NCI-H2107 treated with DMSO at 0.1 percent for 48 hours (cell line): ENCODE measurements at regions not wholly inside any gene's neighbourhood (a gene's known extent, or its start where the extent isn't known, plus 50 kb on each side); places are given as distances from the start of the nearest gene placed in this dataset.

Source experiments
- DNase-seq: peaks from one replicate; lab custom pipeline; 2025; ENCODE audit not compliant: unreplicated experiment; lab: John Stamatoyannopoulos, UW

DNA sequence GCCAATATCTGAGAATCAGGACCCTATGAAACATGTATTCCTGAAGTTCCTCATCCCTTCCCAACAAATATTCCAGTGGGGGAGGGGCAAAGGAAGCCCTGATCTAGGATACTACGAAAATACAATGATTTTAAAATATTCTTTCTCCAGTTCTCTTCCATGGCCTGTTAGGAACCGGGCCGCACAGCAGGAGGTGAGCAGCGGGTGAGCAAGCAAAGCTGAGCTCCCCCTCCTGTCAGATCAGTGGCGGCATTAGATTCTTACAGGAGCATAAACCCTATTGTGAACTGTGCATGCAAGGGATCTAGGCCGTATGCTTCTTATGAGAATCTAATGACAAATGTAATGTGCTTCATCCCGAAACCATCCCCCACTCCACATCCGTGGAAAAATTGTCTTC is 370.8 kb downstream of the WDR11 start:
- no peak for DNase-seq

GRCh38 chr10:121222842-121223241 is 371.7 kb downstream of the WDR11 start:
- no peak for DNase-seq

- DNase-seq = no peak
Measured at GRCh38 chr10:121231079-121231478, 367.2 kb downstream of the FGFR2 start.

- no peak for DNase-seq
Measured at GRCh38 chr10:121232494-121232893, 365.8 kb downstream of the FGFR2 start.

- DNase-seq = no peak
Measured at GRCh38 chr10:121235692-121236091, 362.6 kb downstream of the FGFR2 start.

DNA sequence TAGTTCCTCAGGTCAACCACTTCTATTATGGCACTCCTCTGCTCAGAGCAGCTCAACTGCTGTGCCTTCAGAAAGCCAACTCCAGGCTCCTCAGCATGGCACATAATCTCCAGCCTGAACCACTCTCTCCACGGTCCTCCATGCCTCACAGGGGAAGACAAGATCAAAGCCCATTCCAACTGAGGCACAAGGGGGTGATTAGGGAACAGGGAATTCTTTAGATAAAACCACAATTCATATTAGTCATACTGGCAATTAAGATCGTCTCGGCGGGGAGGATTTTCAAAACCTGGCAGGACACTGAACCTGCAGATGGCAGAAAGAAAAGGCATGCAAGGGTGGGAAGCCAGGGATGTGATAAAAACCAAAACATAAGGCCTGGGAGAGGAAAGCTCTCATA is 361.6 kb downstream of the FGFR2 start:
- no peak for DNase-seq

DNA sequence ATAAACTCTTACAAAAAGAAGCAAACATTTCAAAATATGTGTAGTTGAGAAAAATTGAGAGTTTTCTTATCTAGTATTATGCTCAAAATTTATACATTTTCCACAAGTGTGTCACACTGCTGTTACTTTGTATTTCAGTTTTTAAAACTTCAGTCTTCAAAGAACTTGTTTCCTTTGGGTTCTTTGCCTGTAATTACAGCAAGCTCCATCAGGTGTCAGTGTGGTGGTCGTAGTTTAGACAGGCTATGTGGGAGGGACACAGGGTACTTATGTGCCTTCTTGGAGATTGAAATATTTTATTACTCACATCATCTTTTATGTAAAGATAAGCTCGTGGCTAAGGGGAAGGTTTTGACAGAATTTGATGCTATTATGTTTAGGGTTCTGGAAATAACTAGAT is 360.5 kb downstream of the FGFR2 start:
- DNase-seq = no peak

GRCh38 chr10:121240011-121240410 is 358.2 kb downstream of the FGFR2 start:
- DNase-seq = no peak

DNA sequence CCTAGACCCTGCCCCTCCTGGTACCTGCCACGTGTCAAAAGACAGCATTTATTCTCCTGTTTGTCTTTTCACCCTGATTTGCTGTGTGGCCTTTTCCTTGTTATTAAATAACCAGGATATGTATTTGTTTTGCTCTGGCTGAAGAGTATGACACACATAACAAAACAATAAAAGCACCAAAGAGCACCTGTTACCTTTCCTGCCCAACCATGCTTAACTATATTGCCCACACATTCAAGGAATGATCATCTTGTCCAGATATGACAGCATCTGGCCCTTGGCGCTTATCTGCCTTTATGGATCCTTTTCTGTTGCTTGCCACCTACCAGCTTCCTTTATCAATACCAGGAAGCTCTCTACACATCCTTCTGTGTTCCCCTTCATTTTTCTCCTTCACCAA is 357.7 kb downstream of the FGFR2 start:
- DNase-seq = no peak

DNA sequence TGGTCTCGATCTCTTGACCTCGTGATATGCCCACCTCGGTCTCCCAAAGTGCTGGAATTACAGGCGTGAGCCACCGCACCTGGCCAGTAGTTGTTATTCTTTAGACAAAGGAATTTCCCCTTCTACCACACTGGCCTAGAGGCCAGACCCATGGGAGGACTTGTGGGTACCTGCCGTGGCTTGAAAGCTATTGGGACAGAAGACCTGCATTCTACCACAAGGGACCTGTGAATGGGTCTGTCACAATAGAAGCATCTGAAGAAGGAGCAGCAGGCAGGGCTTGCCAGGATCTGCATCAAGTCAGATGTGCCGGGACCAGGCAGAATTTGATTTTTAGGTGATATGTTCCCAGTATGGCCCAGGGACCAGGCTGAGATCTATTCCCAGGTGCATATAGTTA is 356.9 kb downstream of the FGFR2 start:
- DNase-seq = no peak

- DNase-seq = no peak
Measured at GRCh38 chr10:121242741-121243608, 355.3 kb downstream of the FGFR2 start.

DNA sequence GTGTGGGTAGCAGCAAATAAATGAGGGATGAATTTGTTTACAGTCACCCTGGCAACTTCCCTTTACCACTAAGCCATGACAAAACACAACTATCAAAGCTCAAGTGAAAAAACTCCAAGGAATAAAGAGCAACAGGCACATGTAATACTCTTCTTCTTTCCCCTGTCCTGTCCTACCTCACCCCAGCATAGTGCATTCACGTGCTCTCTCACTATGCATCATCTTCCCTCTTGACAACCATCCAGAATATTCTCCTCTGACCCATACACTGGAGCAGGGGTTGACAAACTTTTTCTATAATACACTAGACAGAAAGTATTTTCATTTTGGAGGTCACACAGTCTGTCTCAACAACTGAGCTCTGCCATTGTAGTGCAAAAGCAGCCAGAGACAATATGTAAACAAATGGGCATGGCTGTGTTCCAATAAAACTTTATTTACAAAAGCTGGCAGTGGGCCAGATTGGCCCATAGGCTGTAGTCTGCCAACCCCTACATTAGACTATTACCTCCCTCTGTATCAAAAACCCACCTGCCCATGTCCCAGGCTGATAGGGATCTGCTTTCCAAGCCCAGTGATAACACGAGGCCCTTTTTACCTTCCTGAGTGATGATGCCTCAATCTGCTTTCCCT is 354.5 kb downstream of the FGFR2 start:
- no peak for DNase-seq

GRCh38 chr10:121244818-121245217 is 353.4 kb downstream of the FGFR2 start:
- no peak for DNase-seq

GRCh38 chr10:121245754-121246153 is 352.5 kb downstream of the FGFR2 start:
- DNase-seq = no peak

GRCh38 chr10:121248266-121248665 is 350.0 kb downstream of the FGFR2 start:
- no peak for DNase-seq

GRCh38 chr10:121250995-121251764 is 347.1 kb downstream of the FGFR2 start:
- no peak for DNase-seq

DNA sequence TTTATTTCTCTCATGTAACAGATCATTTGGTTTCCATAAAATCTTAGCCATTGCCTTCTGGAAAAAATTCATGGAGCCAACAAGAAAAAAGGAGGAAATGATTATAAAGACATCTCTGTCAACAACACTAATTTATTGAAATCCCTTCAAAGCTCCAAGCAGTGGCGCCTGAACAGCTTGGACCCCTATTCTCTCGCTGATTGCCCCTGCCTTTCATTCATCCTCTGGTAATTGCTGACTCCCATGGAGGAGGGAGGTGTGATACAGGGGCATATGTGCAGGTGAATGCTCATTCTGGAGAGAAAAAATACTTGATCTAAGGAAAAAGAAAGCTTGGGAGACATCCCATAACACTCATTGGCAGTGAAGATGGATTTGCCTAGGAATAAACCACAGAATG is 345.5 kb downstream of the FGFR2 start:
- DNase-seq = no peak

DNA sequence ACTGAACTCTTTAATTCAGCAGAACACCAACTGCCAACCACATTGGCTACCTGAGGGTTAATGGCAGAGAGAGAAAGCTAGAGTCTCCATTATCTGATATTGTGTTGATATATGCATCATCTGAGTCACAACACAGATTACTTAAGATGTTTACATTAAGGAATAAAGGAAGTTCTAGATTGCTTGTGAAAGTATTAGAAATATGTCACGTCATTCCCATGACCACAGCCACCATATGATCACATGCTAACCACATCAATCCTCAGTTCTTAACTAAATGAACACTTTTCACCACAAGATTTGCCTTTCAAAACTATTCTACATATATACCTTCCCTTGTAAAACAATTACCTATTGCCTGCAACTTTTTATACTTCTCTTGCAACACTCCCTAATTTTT is 337.9 kb downstream of the FGFR2 start:
- no peak for DNase-seq

- DNase-seq = no peak
Measured at GRCh38 chr10:121261665-121262064, 336.6 kb downstream of the FGFR2 start.

- DNase-seq = no peak
Measured at GRCh38 chr10:121262774-121263430, 335.3 kb downstream of the FGFR2 start.

GRCh38 chr10:121263431-121263783 is 334.8 kb downstream of the FGFR2 start:
- DNase-seq = no peak
